T-helper 2 cell (primary cell): ENCODE measurements at regions not wholly inside any gene's neighbourhood (a gene's known extent, or its start where the extent isn't known, plus 50 kb on each side); places are given as distances from the start of the nearest gene placed in this dataset.

Source experiments
- DNase-seq, 5 experiments: peaks; one replicate each; pipeline versions ENCODE4 v3.0.0 to v3.0.0-alpha.2; 2012 to 2022

GRCh38 chr12:131608740-131609690 is 101.9 kb upstream of the SFSWAP start:
- peak in 4 of 5 experiments; percentile 22 to 66 (median 47) for DNase-seq

DNA sequence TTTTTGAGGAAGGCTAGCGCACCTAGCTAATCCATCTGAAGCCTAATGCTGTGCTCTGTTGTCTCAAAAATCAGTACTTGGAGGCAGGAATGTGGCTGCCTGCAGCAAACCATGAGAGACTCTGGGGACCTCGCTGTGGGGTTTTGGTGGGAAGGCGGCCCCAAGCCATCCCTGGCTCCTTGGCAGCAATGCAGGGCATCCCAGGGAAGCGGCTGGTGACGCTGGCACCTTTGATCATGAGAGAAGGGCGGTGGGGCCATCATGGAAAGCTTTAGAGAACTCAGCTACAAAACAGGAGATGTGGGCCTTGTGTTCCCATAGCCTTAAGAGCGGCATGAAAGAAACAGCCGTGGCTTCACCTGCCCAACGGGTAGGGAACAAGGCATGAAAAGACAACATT is 101.1 kb upstream of the SFSWAP start:
- DNase-seq: no peak

GRCh38 chr12:131610181-131610580 is 100.7 kb upstream of the SFSWAP start:
- DNase-seq: no peak

GRCh38 chr12:131610891-131611290 is 100.0 kb upstream of the SFSWAP start:
- DNase-seq: no peak

- DNase-seq: no peak
Measured at GRCh38 chr12:131611416-131612091, 99.3 kb upstream of the SFSWAP start.

GRCh38 chr12:131612092-131612755 is 98.7 kb upstream of the SFSWAP start:
- no peak for DNase-seq

DNA sequence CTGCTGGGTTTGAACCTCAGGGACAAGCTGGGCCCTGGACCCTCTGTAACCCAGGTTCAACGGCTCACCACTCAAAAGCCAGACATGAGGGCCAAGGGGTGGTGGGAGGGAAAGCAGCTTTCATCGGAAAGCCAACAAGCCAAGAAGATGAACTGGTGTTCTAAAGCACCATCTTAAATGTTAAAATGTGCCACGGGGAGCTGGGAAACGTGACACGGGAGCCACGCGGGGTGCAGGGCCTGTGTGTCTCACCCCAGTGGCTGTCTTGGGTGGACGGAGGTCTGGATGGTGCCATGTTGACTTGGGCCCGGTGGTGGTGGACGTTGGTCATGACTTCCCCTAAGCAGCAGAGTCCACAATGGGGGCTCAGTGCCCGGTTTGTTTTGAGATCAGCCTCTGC is 97.7 kb upstream of the SFSWAP start:
- no peak for DNase-seq

GRCh38 chr12:131613678-131614077 is 97.2 kb upstream of the SFSWAP start:
- no peak for DNase-seq

- no peak for DNase-seq
Measured at GRCh38 chr12:131615326-131616042, 95.4 kb upstream of the SFSWAP start.

GRCh38 chr12:131616043-131616700 is 94.7 kb upstream of the SFSWAP start:
- no peak for DNase-seq

DNA sequence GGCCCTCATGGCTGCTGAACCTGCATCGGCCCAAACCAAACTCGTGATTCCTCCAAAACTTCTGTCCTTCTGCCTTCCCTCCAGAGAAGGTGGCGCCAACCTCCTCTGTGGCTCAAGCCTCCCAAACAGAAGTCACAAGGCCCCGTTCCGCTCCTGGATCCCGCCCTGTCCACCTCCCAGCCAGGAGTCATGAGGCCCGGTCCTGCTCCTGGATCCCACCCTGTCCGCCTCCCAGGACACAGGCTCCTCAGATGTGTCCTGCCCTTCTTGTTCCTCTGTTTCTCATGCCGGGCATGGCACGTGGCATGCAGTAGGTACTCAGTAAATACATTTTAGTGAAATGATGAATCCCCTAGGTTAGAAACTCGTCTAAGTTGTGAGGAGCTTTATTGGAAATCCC is 94.2 kb upstream of the SFSWAP start:
- DNase-seq: no peak

DNA sequence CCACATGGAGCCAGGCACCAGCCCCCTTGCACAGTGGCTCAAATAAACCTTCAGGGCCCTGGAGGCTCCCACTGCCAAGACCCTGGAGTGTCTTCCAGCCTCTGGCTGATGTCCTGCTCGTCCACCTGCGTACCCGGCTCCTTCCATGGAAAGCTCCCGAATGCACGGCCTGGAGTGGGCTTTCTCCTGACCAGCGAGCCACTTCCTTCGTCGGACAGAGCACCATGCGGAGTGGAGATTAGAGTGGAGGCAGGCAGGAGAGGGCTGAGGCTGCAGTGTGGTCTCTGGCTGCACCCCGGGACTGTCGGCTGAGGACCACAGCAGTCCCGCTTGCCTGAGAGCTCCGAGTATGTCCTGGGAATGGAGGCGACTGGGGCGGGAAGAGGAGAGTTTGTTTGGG is 93.7 kb upstream of the SFSWAP start:
- no peak for DNase-seq

GRCh38 chr12:131617596-131618302 is 93.1 kb upstream of the SFSWAP start:
- no peak for DNase-seq

GRCh38 chr12:131618303-131618658 is 92.6 kb upstream of the SFSWAP start:
- DNase-seq: no peak

- no peak for DNase-seq
Measured at GRCh38 chr12:131618701-131619100, 92.2 kb upstream of the SFSWAP start.

- no peak for DNase-seq
Measured at GRCh38 chr12:131619106-131619642, 91.7 kb upstream of the SFSWAP start.

- no peak for DNase-seq
Measured at GRCh38 chr12:131619736-131620506, 91.0 kb upstream of the SFSWAP start.

DNA sequence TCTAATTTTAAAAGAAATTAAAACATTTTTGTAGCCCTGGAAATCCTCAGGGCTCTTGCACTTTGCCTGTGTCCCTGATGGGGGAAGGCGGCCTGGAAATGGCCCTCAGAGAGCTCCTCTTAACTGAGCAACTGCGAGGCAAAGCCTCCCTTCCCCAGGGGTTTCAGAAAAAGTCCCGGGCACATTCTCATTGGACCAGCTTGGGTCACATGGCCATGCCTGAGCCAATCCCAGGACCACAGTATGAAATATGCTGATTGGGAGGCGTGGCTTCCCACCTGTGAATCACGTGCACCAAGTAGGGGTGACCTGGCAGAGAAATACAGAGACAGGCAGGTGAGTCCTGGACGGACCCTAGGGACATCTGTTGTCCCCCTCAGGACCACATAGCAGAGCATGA is 90.4 kb upstream of the SFSWAP start:
- DNase-seq: no peak

DNA sequence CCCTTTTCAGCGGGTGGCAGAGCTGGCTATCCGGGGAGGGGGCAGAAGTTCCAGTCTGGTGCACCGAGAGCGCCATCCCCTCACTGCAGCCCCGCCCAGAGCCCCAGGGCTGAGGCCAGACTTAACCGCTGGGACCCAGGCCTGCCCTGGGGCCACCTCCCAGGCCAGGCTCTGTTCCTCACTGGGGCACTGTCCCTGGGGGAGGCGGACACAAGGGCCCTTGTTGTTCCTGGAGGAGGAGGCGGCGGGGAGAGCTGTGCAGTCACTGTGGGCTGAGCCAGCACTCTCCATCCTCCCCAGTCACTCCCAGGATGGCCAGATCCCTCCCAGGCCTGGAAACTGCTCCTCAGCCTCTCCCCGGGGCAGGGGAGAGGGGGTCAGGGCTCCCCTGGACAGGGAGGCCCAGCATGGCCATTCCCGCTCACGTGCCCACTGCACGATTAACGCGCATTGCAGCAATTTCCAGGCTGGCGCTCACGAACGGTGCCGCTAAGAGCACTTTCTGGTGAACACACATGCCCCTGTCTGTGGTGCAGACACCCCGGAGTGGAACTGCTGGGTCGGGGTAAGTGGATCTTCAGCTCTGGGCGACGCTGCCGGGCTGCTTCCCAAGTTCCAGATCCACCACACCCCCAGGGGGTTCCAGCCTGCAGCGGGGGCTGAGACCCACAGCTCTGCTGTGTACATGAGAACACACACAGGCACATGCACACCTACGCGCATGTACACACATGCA is 89.8 kb upstream of the SFSWAP start:
- DNase-seq: no peak
